ENCODE measurements at regions not wholly inside any gene's neighbourhood (a gene's known extent, or its start where the extent isn't known, plus 50 kb on each side); places are given as distances from the start of the nearest gene placed in this dataset.

- no peaks in the 10 kb centered on the region for H4K20me1 ChIP-seq (ENCODE audit: control insufficient read depth, extremely low read depth, insufficient read depth, low read length)
- no peak overlapping the region for H3K9ac ChIP-seq (ENCODE audit: insufficient read depth, low read length)
- H3K4me1 ChIP-seq (ENCODE audit: control insufficient read depth, extremely low read depth, insufficient read depth, low read length), result peaks cover 5% of the 10 kb centered on the region
- TF ChIP-seq EZH2 (IDR thresholded peaks at IDR 0.05; ENCODE audit: low read length, missing control alignments) (no peak), CTCF (conservative IDR thresholded peaks at IDR 0.05 in 1 of 2, IDR thresholded peaks at IDR 0.05 in 1 of 2; ENCODE audit: low read depth in 1 of 2, low read length in 2 of 2) (no peak)
- no peak overlapping the region for H3K27ac ChIP-seq (ENCODE audit: insufficient read depth, low read length)
- no peak overlapping the region for H3K4me3 ChIP-seq (replicated peaks in 1 of 4; ENCODE audit: control extremely low read depth in 1 of 4, insufficient read depth in 1 of 4, low read depth in 3 of 4, low read length in 4 of 4)
- H2AFZ ChIP-seq (ENCODE audit: low read length), result no peak overlapping the region
- no peaks in the 10 kb centered on the region for H3K79me2 ChIP-seq (ENCODE audit: control insufficient read depth, insufficient read depth, low read length)
- no peaks in the 10 kb centered on the region for H3K36me3 ChIP-seq (ENCODE audit: control insufficient read depth, insufficient read depth, low read length)
- DNase-seq (ENCODE audit: low read depth in 2 of 2), result peak in 1 of 2 donors; percentile 65
- no peak overlapping the region for H3K4me2 ChIP-seq (ENCODE audit: extremely low read depth, insufficient read depth, low read length)
- no peaks in the 10 kb centered on the region for H3K27me3 ChIP-seq (ENCODE audit: control insufficient read depth, insufficient read depth, low read length)
- H3K9me3 ChIP-seq (ENCODE audit: control insufficient read depth, insufficient read depth, low read depth, low read length), result no peaks in the 10 kb centered on the region
Observed at GRCh38 chr5:10838038-10838437, 77.0 kb upstream of the DAP start.

DNA sequence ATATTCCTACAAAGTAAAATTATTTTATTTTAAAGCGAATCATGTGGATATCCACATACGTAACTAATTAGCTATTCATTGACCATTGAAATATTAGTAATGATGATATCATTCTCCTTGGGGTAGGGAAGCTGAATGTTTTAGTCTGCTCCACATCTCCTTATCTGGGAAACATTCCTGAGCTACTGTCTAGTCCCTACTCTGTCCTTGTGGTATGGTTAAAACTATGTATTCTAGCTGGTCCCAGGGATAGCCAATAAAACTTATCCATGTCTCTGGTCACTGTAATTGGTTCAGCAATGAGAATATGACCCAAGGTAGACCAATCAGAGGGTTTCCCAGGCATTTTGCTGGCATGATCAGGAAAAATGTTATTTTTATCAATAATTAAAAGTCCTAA is 76.0 kb upstream of the DAP start:
- H3K79me2 ChIP-seq (ENCODE audit: control insufficient read depth, insufficient read depth, low read length), result no peaks in the 10 kb centered on the region
- peak in 1 of 2 donors; percentile 87 for DNase-seq (ENCODE audit: low read depth in 2 of 2)
- H4K20me1 ChIP-seq (ENCODE audit: control insufficient read depth, extremely low read depth, insufficient read depth, low read length), result no peaks in the 10 kb centered on the region
- no peak overlapping the region for H3K9ac ChIP-seq (ENCODE audit: insufficient read depth, low read length)
- H3K27me3 ChIP-seq (ENCODE audit: control insufficient read depth, insufficient read depth, low read length), result no peaks in the 10 kb centered on the region
- H3K4me2 ChIP-seq (ENCODE audit: extremely low read depth, insufficient read depth, low read length), result no peak overlapping the region
- H3K4me1 ChIP-seq (ENCODE audit: control insufficient read depth, extremely low read depth, insufficient read depth, low read length), result peaks cover 11% of the 10 kb centered on the region
- TF ChIP-seq EZH2 (IDR thresholded peaks at IDR 0.05; ENCODE audit: low read length, missing control alignments) (no peak), CTCF (conservative IDR thresholded peaks at IDR 0.05 in 1 of 2, IDR thresholded peaks at IDR 0.05 in 1 of 2; ENCODE audit: low read depth in 1 of 2, low read length in 2 of 2) (no peak)
- H3K4me3 ChIP-seq (replicated peaks in 1 of 4; ENCODE audit: control extremely low read depth in 1 of 4, insufficient read depth in 1 of 4, low read depth in 3 of 4, low read length in 4 of 4), result no peak overlapping the region
- H3K36me3 ChIP-seq (ENCODE audit: control insufficient read depth, insufficient read depth, low read length), result no peaks in the 10 kb centered on the region
- H2AFZ ChIP-seq (ENCODE audit: low read length), result no peak overlapping the region
- H3K27ac ChIP-seq (ENCODE audit: insufficient read depth, low read length), result no peak overlapping the region
- H3K9me3 ChIP-seq (ENCODE audit: control insufficient read depth, insufficient read depth, low read depth, low read length), result no peaks in the 10 kb centered on the region

DNA sequence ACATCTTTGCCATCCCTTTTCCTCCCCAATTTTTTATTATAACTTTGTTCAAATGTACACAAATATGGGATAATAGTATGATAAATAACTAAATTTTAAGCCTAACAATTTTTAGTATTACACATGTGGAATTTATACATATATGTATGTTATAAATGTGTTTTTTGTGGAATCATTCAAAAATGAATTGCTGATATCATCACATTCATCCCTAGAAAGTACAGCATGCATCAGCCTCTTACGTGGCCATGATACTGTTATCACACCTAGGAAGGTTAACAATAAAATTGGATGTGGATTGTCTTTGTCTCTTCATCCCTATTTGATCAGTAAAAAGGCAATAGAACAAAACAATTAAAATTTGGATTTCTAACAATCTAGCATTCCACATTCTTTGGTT is 73.7 kb upstream of the DAP start:
- Histone ChIP-seq H3K79me2 (ENCODE audit: control insufficient read depth, insufficient read depth, low read length) (no peaks in the 10 kb centered on the region), H3K27ac (ENCODE audit: insufficient read depth, low read length) (no peak overlapping the region), H3K9ac (ENCODE audit: insufficient read depth, low read length) (no peak overlapping the region), H3K36me3 (ENCODE audit: control insufficient read depth, insufficient read depth, low read length) (no peaks in the 10 kb centered on the region), H3K27me3 (ENCODE audit: control insufficient read depth, insufficient read depth, low read length) (no peaks in the 10 kb centered on the region), H3K4me3 (replicated peaks in 1 of 4; ENCODE audit: control extremely low read depth in 1 of 4, insufficient read depth in 1 of 4, low read depth in 3 of 4, low read length in 4 of 4) (no peak overlapping the region), H2AFZ (ENCODE audit: low read length) (no peak overlapping the region), H3K9me3 (ENCODE audit: control insufficient read depth, insufficient read depth, low read depth, low read length) (no peaks in the 10 kb centered on the region), H4K20me1 (ENCODE audit: control insufficient read depth, extremely low read depth, insufficient read depth, low read length) (no peaks in the 10 kb centered on the region), H3K4me2 (ENCODE audit: extremely low read depth, insufficient read depth, low read length) (no peak overlapping the region), H3K4me1 (ENCODE audit: control insufficient read depth, extremely low read depth, insufficient read depth, low read length) (peaks cover 14% of the 10 kb centered on the region)
- DNase-seq (ENCODE audit: low read depth in 2 of 2), result no peak
- no peak for TF ChIP-seq EZH2 (IDR thresholded peaks at IDR 0.05; ENCODE audit: low read length, missing control alignments)
- TF ChIP-seq CTCF (conservative IDR thresholded peaks at IDR 0.05 in 1 of 2, IDR thresholded peaks at IDR 0.05 in 1 of 2; ENCODE audit: low read depth in 1 of 2, low read length in 2 of 2), result no peak
